ENCODE measurements at regions not wholly inside any gene's neighbourhood (a gene's known extent, or its start where the extent isn't known, plus 50 kb on each side); places are given as distances from the start of the nearest gene placed in this dataset.

GRCh38 chr4:8922481-8922880 lies 50.8 kb upstream of the HMX1 start:
- POLR2A ChIA-PET = no interaction called here
- CTCF ChIA-PET = no interaction called here
- TF ChIP-seq, protein P1, sequence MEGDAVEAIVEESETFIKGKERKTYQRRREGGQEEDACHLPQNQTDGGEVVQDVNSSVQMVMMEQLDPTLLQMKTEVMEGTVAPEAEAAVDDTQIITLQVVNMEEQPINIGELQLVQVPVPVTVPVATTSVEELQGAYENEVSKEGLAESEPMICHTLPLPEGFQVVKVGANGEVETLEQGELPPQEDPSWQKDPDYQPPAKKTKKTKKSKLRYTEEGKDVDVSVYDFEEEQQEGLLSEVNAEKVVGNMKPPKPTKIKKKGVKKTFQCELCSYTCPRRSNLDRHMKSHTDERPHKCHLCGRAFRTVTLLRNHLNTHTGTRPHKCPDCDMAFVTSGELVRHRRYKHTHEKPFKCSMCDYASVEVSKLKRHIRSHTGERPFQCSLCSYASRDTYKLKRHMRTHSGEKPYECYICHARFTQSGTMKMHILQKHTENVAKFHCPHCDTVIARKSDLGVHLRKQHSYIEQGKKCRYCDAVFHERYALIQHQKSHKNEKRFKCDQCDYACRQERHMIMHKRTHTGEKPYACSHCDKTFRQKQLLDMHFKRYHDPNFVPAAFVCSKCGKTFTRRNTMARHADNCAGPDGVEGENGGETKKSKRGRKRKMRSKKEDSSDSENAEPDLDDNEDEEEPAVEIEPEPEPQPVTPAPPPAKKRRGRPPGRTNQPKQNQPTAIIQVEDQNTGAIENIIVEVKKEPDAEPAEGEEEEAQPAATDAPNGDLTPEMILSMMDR (IDR thresholded peaks at IDR 0.05; ENCODE audit: insufficient read depth, low read length, missing control alignments) = no peak
- no peak for DNase-seq (ENCODE audit: low read depth, low spot score)
- H3K4me3 ChIP-seq (ENCODE audit: low read depth, low read length) = no peak overlapping the region

DNA sequence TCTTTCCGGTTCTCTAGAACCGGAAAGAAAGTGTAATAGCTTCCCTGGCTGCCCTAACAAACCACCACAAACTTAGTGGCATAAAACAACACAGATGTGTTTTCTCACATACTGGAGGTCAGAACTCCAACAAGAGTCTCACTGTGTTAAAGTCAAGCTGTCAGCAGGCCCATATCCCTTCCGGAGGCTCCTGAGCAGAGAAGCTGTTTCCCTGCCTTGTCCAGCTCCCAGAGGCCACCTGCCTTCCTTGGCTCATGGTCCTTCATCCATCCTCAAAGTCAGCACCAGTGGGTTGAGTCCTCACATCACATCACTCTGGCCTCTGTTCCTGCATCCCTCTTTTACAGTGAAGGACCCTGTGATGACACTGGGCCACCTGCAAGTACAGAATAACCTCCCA lies 49.8 kb upstream of the HMX1 start:
- POLR2A ChIA-PET = no interaction called here
- CTCF ChIA-PET = no interaction called here
- TF ChIP-seq, protein P1 (IDR thresholded peaks at IDR 0.05; ENCODE audit: insufficient read depth, low read length, missing control alignments) = no peak
- DNase-seq (ENCODE audit: low read depth, low spot score) = no peak
- H3K4me3 ChIP-seq (ENCODE audit: low read depth, low read length) = no peak overlapping the region
